Body of pancreas (tissue), 4 donors: ENCODE measurements at regions not wholly inside any gene's neighbourhood (a gene's known extent, or its start where the extent isn't known, plus 50 kb on each side); places are given as distances from the start of the nearest gene placed in this dataset.

ENCODE experiments used
- ATAC-seq: fragments of 150-250 bp; one replicate; pipeline ENCODE4 v1.9.1; 2016
- DNase-seq, 4 donors: peaks; one replicate each; pipeline ENCODE4 v3.0.0-alpha.2; 2019
- H3K27ac ChIP-seq, 4 donors: fragments of 200-600 bp; sonication (generic); 1 replicate in 3 of 4; 2 replicates in 1 of 4; pipeline versions ENCODE4 v1.5.1 to v1.6.1; 2016 to 2019; ENCODE audit warnings: mild to moderate bottlenecking in 1 of 4, mixed read lengths in 1 of 4, moderate library complexity in 1 of 4
- H3K27me3 ChIP-seq, 2 donors: fragments of 200-600 bp; sonication (generic); one replicate each; pipeline ENCODE4 v1.6.0; 2016; ENCODE audit warnings: mild to moderate bottlenecking in 1 of 2
- H3K36me3 ChIP-seq, 2 donors: fragments of 200-600 bp; sonication (generic); replicated peaks in 1 of 2; 2 replicates each; pipeline ENCODE4 v1.5.1; 2016; ENCODE audit warnings: low read depth in 2 of 2; ENCODE audit not compliant: insufficient read depth in 1 of 2
- H3K4me1 ChIP-seq: fragments of 200-600 bp; sonication (generic); one replicate; pipeline ENCODE4 v1.6.0; 2016
- H3K4me3 ChIP-seq, 2 donors: fragments of 200-600 bp; sonication (generic); 1 replicate in 1 of 2; 2 replicates in 1 of 2; pipeline ENCODE4 v1.5.1; 2016 to 2019
- H3K9me3 ChIP-seq, 3 donors: fragments of 200-600 bp; sonication (generic); 1 replicate in 2 of 3; 2 replicates in 1 of 3; pipeline ENCODE4 v1.5.1; 2016
- POLR2A ChIP-seq, 3 donors: fragments of 450-650 bp; IDR thresholded peaks; one replicate each; pipeline ENCODE4 v1.6.1; 2016; ENCODE audit warnings: antibody characterized with exemption in 3 of 3, mild to moderate bottlenecking in 2 of 3
- WGBS, 2 donors: methylation state at CpG; one replicate each; pipeline ENCODE4 v1.1.5; 2017; 5-methylcytosine and 5-hydroxymethylcytosine counted together
- intact Hi-C: fragments of 100-400 bp; cut with DNase I; formaldehyde crosslinking; loops from one replicate; pipeline ENCODE4 v1.15.1; 2023
- TF ChIP-seq, protein P1 (sequence below), 7 experiments: fragments of 450-650 bp in 4 of 7; fragments of 200-600 bp in 3 of 7; sonication (generic) in 3 of 7; IDR thresholded peaks; one replicate each; pipeline ENCODE4 v1.5.1; 2016 to 2019; ENCODE audit warnings: antibody characterized with exemption in 7 of 7

DNA sequence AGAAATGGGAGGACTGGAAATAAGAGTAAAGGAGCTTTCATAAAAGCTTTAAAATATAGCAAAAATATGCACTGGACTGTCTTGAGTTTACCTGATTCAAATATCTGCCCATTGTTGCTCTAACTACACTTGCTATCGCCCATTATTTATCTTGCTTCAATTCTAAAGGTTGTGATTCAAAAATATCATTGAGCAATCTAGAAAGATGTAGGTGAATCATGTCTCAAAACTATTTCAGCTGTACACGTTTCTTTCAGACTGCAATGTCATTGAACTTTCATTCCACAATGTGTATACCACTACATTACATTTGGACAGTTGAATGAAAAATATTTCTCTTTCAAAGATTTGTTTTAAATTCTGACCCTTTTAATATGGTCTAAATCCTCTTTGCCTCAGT, 545.6 kb downstream of the BMP2 start:
- ATAC-seq (no peak), DNase-seq (no peak)
- no peaks in the 10 kb centered on the region for H3K9me3 ChIP-seq
- H3K36me3 ChIP-seq = no peaks in the 10 kb centered on the region
- H3K4me1 ChIP-seq = no peaks in the 10 kb centered on the region
- intact Hi-C loops = no loop called here
- no peak overlapping the region for H3K4me3 ChIP-seq
- TF ChIP-seq, protein P1, sequence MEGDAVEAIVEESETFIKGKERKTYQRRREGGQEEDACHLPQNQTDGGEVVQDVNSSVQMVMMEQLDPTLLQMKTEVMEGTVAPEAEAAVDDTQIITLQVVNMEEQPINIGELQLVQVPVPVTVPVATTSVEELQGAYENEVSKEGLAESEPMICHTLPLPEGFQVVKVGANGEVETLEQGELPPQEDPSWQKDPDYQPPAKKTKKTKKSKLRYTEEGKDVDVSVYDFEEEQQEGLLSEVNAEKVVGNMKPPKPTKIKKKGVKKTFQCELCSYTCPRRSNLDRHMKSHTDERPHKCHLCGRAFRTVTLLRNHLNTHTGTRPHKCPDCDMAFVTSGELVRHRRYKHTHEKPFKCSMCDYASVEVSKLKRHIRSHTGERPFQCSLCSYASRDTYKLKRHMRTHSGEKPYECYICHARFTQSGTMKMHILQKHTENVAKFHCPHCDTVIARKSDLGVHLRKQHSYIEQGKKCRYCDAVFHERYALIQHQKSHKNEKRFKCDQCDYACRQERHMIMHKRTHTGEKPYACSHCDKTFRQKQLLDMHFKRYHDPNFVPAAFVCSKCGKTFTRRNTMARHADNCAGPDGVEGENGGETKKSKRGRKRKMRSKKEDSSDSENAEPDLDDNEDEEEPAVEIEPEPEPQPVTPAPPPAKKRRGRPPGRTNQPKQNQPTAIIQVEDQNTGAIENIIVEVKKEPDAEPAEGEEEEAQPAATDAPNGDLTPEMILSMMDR (IDR thresholded peaks at IDR 0.05) = no peak
- no peak for TF ChIP-seq POLR2A (IDR thresholded peaks at IDR 0.05)
- no peaks in the 10 kb centered on the region for H3K27me3 ChIP-seq
- no peak overlapping the region for H3K27ac ChIP-seq
- 38 to 58% methylated on average over 2 of the region's 2 CpGs for WGBS, 2 donors

DNA sequence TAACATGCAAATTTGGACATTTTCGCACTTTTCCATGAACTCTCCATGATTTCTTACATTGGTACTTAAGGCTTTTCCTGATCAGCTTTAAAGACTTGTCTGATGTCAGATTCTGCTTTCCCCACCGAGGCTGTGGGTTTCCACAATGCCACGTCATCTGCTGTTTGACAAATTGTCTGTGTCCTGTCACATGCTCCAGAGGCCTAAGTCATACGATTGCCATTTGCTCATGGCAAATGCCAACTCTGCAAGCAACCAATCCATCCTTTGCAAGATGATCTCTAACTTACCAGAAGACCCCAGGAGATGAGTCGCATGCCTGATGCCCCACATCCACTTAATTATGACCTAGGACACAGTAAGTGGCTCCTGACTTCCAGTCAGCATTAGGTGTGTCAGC, 556.5 kb downstream of the BMP2 start:
- intact Hi-C loops = no loop called here
- Histone ChIP-seq H3K36me3 (no peaks in the 10 kb centered on the region), H3K4me1 (no peaks in the 10 kb centered on the region), H3K9me3 (no peaks in the 10 kb centered on the region), H3K27me3 (no peaks in the 10 kb centered on the region), H3K27ac (no peak overlapping the region), H3K4me3 (no peak overlapping the region)
- ATAC-seq (no peak), DNase-seq (no peak)
- WGBS, 2 donors = 50 to 61% methylated on average over 5 of the region's 5 CpGs
- TF ChIP-seq POLR2A (IDR thresholded peaks at IDR 0.05) = no peak
- TF ChIP-seq, protein P1 (IDR thresholded peaks at IDR 0.05) = no peak

DNA sequence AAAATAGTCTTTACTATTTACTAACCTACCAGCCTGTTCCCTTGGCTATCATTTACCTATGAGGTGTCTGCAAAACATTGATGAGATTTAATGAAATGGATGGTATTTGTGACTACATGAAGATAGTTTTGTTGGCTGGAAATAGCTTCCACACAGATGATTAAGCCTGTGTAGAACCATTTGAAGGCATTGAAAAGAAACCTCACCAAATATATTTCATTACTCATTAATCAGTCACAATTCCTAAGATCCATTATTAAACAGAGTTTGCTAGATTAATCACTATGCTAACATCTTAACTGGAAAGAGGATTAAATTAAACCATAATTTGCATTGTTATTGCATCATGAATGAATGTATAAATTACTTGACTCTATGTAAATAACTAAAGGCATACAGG, 560.3 kb downstream of the BMP2 start:
- intact Hi-C loops = no loop called here
- no peak for DNase-seq
- no peak for TF ChIP-seq POLR2A (IDR thresholded peaks at IDR 0.05)
- TF ChIP-seq, protein P1 (IDR thresholded peaks at IDR 0.05) = no peak
- Histone ChIP-seq H3K27me3 (no peaks in the 10 kb centered on the region), H3K9me3 (no peaks in the 10 kb centered on the region), H3K4me1 (no peaks in the 10 kb centered on the region), H3K4me3 (no peak overlapping the region), H3K27ac (no peak overlapping the region), H3K36me3 (no peaks in the 10 kb centered on the region)
- no peak for ATAC-seq

DNA sequence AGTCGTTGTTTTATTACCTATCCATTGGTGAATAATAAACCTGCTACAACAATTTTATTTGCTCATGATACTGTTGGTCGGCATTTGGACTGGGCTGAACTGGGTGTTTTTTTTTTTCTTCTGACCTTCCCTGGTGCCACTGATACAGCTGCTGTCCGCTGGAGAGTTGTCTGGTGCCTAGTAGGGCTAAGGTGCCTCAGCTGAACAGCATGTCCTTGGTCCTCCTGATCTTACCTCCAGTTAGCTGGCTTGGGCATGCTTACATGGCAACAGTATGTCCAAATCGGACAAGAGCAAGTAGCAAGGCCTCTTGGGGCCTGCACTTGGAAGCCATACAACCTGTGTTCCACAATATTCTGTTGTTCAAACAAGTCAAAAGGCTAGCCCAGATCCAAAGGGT, 563.4 kb downstream of the BMP2 start:
- Histone ChIP-seq H3K27ac (no peak overlapping the region), H3K4me1 (no peaks in the 10 kb centered on the region), H3K36me3 (no peaks in the 10 kb centered on the region), H3K4me3 (no peak overlapping the region), H3K27me3 (no peaks in the 10 kb centered on the region), H3K9me3 (no peaks in the 10 kb centered on the region)
- 46 to 66% methylated on average over 4 of the region's 4 CpGs for WGBS, 2 donors
- TF ChIP-seq POLR2A (IDR thresholded peaks at IDR 0.05) = no peak
- TF ChIP-seq, protein P1 (IDR thresholded peaks at IDR 0.05) = no peak
- intact Hi-C loops = no loop called here
- ATAC-seq = no peak
- no peak for DNase-seq

DNA sequence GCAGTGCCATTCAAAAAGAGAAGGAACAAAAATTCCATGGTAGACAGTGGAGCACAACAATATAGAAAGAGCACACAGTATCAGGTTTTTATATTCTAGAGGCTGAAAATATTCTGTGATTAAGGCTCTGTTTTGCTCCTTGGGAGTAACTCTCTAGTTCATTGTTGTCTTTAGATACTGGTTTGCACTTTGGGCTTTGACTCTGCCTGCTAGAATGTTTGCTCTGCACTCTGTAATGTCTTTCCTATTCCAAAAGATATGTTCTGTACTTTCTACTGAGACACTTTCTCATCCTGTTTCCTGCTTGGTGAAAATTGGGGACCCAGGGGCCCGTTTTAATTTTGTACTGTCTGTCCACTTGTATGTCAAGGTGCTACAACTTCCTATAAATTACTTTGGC, 564.7 kb downstream of the BMP2 start:
- TF ChIP-seq POLR2A (IDR thresholded peaks at IDR 0.05) = no peak
- TF ChIP-seq, protein P1 (IDR thresholded peaks at IDR 0.05) = no peak
- 22 to 27% methylated on average over 1 of the region's 1 CpG for WGBS, 2 donors
- H3K4me3 ChIP-seq = no peak overlapping the region
- H3K27me3 ChIP-seq = no peaks in the 10 kb centered on the region
- no peak overlapping the region for H3K27ac ChIP-seq
- no peaks in the 10 kb centered on the region for H3K36me3 ChIP-seq
- no peaks in the 10 kb centered on the region for H3K4me1 ChIP-seq
- DNase-seq = no peak
- intact Hi-C loops = no loop called here
- H3K9me3 ChIP-seq = no peaks in the 10 kb centered on the region
- no peak for ATAC-seq
